Esophagus muscularis mucosa (tissue), 4 donors: ENCODE measurements at regions not wholly inside any gene's neighbourhood (a gene's known extent, or its start where the extent isn't known, plus 50 kb on each side); places are given as distances from the start of the nearest gene placed in this dataset.

ENCODE experiments used
- EP300 ChIP-seq: sonication (generic); formaldehyde crosslinking; IDR thresholded peaks from one replicate; pipeline ENCODE4 v1.6.1; 2017; ENCODE audit warnings: antibody characterized with exemption
- POLR2A ChIP-seq: fragments of 450-650 bp; IDR thresholded peaks from one replicate; pipeline ENCODE4 v1.6.1; 2017; ENCODE audit warnings: antibody characterized with exemption, moderate library complexity, mild to moderate bottlenecking, low read depth
- POLR2AphosphoS5 ChIP-seq, 2 donors: sonication (generic); formaldehyde crosslinking; IDR thresholded peaks; one replicate each; pipeline ENCODE4 v1.6.1; 2017; ENCODE audit warnings: antibody characterized with exemption in 2 of 2
- TF ChIP-seq, protein P1 (sequence below), 3 experiments: fragments of 200-600 bp in 2 of 3; fragments of 450-650 bp in 1 of 3; sonication (generic) in 2 of 3; IDR thresholded peaks; one replicate each; pipeline ENCODE4 v1.5.1; 2017 to 2019; ENCODE audit warnings: antibody characterized with exemption in 3 of 3, mild to moderate bottlenecking in 2 of 3, moderate library complexity in 1 of 3

DNA sequence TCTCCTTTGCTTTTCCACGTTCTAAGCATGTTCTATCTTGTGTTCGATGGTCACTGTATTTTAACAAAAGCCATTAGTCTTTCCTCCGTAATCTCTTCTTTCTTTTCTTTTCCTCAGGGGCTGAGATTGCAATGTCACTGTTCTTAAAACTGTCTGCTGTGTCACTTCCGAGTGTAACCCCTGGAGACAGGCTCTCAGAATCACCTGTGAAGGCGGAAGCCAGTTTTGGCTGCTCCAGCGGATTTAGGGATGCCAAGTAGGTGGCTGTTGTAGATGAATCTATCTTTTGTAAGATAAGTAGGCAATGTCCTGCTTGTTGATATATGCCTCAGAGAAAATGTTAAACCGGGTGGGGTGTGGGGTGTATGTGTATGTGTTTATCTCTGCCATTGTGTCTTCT is 94.7 kb upstream of the L3MBTL4 start:
- TF ChIP-seq, protein P1, sequence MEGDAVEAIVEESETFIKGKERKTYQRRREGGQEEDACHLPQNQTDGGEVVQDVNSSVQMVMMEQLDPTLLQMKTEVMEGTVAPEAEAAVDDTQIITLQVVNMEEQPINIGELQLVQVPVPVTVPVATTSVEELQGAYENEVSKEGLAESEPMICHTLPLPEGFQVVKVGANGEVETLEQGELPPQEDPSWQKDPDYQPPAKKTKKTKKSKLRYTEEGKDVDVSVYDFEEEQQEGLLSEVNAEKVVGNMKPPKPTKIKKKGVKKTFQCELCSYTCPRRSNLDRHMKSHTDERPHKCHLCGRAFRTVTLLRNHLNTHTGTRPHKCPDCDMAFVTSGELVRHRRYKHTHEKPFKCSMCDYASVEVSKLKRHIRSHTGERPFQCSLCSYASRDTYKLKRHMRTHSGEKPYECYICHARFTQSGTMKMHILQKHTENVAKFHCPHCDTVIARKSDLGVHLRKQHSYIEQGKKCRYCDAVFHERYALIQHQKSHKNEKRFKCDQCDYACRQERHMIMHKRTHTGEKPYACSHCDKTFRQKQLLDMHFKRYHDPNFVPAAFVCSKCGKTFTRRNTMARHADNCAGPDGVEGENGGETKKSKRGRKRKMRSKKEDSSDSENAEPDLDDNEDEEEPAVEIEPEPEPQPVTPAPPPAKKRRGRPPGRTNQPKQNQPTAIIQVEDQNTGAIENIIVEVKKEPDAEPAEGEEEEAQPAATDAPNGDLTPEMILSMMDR (IDR thresholded peaks at IDR 0.05), result no peak
- TF ChIP-seq EP300 (no peak), POLR2AphosphoS5 (IDR thresholded peaks at IDR 0.05) (no peak), POLR2A (no peak)
